Fibroblast of lung (primary cell): ENCODE measurements at regions not wholly inside any gene's neighbourhood (a gene's known extent, or its start where the extent isn't known, plus 50 kb on each side); places are given as distances from the start of the nearest gene placed in this dataset.

ENCODE experiments used
- DNase-seq, 2 donors: peaks; one replicate each; pipeline versions ENCODE4 v3.0.0 to v3.0.0-alpha.2; 2010; ENCODE audit warnings: low read depth in 2 of 2
- H2AFZ ChIP-seq: 2 replicates; pipeline ENCODE4 v1.5.1; 2012; ENCODE audit warnings: low read length, control low read depth, inconsistent platforms
- H3K27ac ChIP-seq: 2 replicates; pipeline ENCODE4 v1.5.1; 2011; ENCODE audit warnings: low read length, control low read depth; ENCODE audit not compliant: insufficient read depth
- H3K27me3 ChIP-seq: 2 replicates; pipeline ENCODE4 v1.5.1; 2011; ENCODE audit warnings: mild to moderate bottlenecking, low read length; ENCODE audit not compliant: control insufficient read depth, insufficient read depth
- H3K36me3 ChIP-seq: 2 replicates; pipeline ENCODE4 v1.5.1; 2011; ENCODE audit warnings: low read length; ENCODE audit not compliant: control insufficient read depth, insufficient read depth
- H3K4me1 ChIP-seq: 2 replicates; pipeline ENCODE4 v1.5.1; 2011; ENCODE audit warnings: low read length; ENCODE audit not compliant: control insufficient read depth, insufficient read depth; ENCODE audit errors: extremely low read depth
- H3K4me2 ChIP-seq: 2 replicates; pipeline ENCODE4 v1.5.1; 2011; ENCODE audit warnings: low read length, control low read depth; ENCODE audit not compliant: insufficient read depth; ENCODE audit errors: extremely low read depth
- H3K4me3 ChIP-seq, 4 experiments: fragments of 200-600 bp in 1 of 4; sonication (generic) in 1 of 4; replicated peaks in 1 of 4; 2 replicates each; pipeline ENCODE4 v1.5.1; 2011 to 2016; ENCODE audit warnings: low read length in 4 of 4, low read depth in 3 of 4, mild to moderate bottlenecking in 3 of 4, control low read depth in 2 of 4, inconsistent platforms in 1 of 4, mixed read lengths in 1 of 4; ENCODE audit not compliant: insufficient read depth in 1 of 4; ENCODE audit errors: control extremely low read depth in 1 of 4
- H3K79me2 ChIP-seq: 2 replicates; pipeline ENCODE4 v1.5.1; 2012; ENCODE audit warnings: mild to moderate bottlenecking, low read length, inconsistent platforms; ENCODE audit not compliant: control insufficient read depth, insufficient read depth
- H3K9ac ChIP-seq: 2 replicates; pipeline ENCODE4 v1.5.1; 2011; ENCODE audit warnings: mild to moderate bottlenecking, low read length, control low read depth; ENCODE audit not compliant: insufficient read depth
- H3K9me3 ChIP-seq: 2 replicates; pipeline ENCODE4 v1.5.1; 2012; ENCODE audit warnings: low read depth, low read length; ENCODE audit not compliant: control insufficient read depth, insufficient read depth
- H4K20me1 ChIP-seq: 2 replicates; pipeline ENCODE4 v1.5.1; 2011; ENCODE audit warnings: low read length; ENCODE audit not compliant: control insufficient read depth, insufficient read depth; ENCODE audit errors: extremely low read depth
- EZH2 ChIP-seq: IDR thresholded peaks from 2 replicates; pipeline ENCODE4 v1.5.1; 2012; ENCODE audit warnings: low read length, control low read depth, mild to moderate bottlenecking; ENCODE audit errors: missing control alignments
- TF ChIP-seq, protein P1 (sequence below), 2 donors: IDR thresholded peaks in 1 of 2; conservative IDR thresholded peaks in 1 of 2; 1 replicate in 1 of 2; 2 replicates in 1 of 2; pipeline ENCODE4 v1.5.1; 2011 to 2012; ENCODE audit warnings: low read length in 2 of 2, control low read depth in 1 of 2, inconsistent platforms in 1 of 2, low read depth in 1 of 2, mild to moderate bottlenecking in 1 of 2

DNA sequence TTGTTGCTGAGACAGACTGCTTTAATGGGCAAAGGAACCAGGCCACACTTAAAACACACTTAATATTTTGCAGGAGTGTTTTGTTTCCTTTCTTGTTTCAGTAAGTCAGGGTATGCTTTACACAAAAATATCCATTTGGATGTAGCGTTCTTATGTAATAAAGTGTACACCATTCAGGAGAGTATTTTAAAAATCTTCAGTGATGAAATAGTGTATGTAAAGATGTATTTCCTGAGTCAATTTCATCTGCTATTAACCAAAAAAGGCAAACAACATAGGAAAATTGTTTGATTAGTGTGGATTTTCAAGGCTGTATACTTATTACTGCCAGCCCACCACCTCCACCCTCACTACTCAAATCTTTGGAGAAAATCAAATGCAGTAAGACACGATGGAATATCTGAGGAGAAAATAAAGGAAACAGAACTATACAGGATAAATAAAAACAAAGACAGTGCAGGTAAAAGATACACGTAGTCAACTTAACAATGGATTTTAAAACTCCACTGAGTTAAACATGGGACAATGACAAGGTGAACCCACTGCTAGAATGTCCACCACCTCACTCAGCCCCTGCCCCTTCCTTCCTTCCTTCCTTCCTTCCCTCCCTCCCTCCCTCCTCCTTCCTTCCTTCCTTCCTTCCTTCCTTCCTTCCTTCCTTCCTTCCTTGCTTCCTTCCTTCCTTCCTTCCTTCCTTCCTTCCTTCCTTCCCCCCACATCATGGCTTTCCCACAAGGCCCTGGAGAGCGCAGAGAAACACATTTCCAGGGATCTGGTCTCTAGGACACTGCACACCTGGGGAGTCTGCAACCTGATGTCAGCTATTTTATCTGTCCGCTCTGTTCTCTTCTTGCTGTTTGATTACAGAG lies 360.3 kb downstream of the IRS2 start:
- H3K4me3 ChIP-seq = no peak overlapping the region
- TF ChIP-seq, protein P1, sequence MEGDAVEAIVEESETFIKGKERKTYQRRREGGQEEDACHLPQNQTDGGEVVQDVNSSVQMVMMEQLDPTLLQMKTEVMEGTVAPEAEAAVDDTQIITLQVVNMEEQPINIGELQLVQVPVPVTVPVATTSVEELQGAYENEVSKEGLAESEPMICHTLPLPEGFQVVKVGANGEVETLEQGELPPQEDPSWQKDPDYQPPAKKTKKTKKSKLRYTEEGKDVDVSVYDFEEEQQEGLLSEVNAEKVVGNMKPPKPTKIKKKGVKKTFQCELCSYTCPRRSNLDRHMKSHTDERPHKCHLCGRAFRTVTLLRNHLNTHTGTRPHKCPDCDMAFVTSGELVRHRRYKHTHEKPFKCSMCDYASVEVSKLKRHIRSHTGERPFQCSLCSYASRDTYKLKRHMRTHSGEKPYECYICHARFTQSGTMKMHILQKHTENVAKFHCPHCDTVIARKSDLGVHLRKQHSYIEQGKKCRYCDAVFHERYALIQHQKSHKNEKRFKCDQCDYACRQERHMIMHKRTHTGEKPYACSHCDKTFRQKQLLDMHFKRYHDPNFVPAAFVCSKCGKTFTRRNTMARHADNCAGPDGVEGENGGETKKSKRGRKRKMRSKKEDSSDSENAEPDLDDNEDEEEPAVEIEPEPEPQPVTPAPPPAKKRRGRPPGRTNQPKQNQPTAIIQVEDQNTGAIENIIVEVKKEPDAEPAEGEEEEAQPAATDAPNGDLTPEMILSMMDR (conservative IDR thresholded peaks at IDR 0.05 in 1 of 2, IDR thresholded peaks at IDR 0.05 in 1 of 2; ENCODE audit: low read depth in 1 of 2, low read length in 2 of 2) = no peak
- TF ChIP-seq EZH2 = no peak
- no peak overlapping the region for H2AFZ ChIP-seq
- no peaks in the 10 kb centered on the region for H3K79me2 ChIP-seq
- no peak overlapping the region for H3K4me2 ChIP-seq
- no peaks in the 10 kb centered on the region for H3K9me3 ChIP-seq
- H3K4me1 ChIP-seq = no peaks in the 10 kb centered on the region
- no peak overlapping the region for H3K27ac ChIP-seq
- no peaks in the 10 kb centered on the region for H3K36me3 ChIP-seq
- no peak for DNase-seq
- no peaks in the 10 kb centered on the region for H4K20me1 ChIP-seq
- no peaks in the 10 kb centered on the region for H3K27me3 ChIP-seq
- no peak overlapping the region for H3K9ac ChIP-seq

DNA sequence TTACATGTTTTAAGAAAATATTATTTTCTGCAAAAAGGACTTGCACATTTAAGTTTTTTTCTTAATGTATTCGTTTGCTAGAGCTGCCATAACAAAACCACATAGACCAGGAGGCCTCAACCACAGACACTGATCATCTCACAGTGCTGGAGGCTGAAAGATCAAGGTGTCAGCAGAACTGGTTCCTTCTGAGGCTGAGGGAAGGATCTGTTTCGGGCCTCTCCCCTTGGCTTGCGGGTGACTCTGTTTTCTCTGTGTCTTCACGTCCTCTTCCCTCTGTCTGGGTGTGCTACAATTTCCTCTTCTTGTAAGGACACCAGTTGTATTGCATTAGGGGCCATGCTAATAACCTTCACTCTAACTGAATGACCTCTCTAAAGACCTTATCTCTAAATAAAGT lies 364.2 kb downstream of the IRS2 start:
- Histone ChIP-seq H2AFZ (no peak overlapping the region), H3K4me2 (no peak overlapping the region), H3K36me3 (no peaks in the 10 kb centered on the region), H4K20me1 (no peaks in the 10 kb centered on the region), H3K9me3 (no peaks in the 10 kb centered on the region), H3K4me3 (no peak overlapping the region), H3K4me1 (no peaks in the 10 kb centered on the region), H3K27ac (no peak overlapping the region), H3K9ac (no peak overlapping the region), H3K27me3 (no peaks in the 10 kb centered on the region), H3K79me2 (no peaks in the 10 kb centered on the region)
- no peak for TF ChIP-seq EZH2
- TF ChIP-seq, protein P1 (conservative IDR thresholded peaks at IDR 0.05 in 1 of 2, IDR thresholded peaks at IDR 0.05 in 1 of 2; ENCODE audit: low read depth in 1 of 2, low read length in 2 of 2) = no peak
- no peak for DNase-seq

- TF ChIP-seq EZH2 = no peak
- TF ChIP-seq, protein P1 (conservative IDR thresholded peaks at IDR 0.05 in 1 of 2, IDR thresholded peaks at IDR 0.05 in 1 of 2; ENCODE audit: low read depth in 1 of 2, low read length in 2 of 2) = no peak
- Histone ChIP-seq H3K4me1 (no peaks in the 10 kb centered on the region), H3K4me2 (no peak overlapping the region), H3K27me3 (no peaks in the 10 kb centered on the region), H3K36me3 (no peaks in the 10 kb centered on the region), H3K27ac (no peak overlapping the region), H4K20me1 (no peaks in the 10 kb centered on the region), H2AFZ (no peak overlapping the region), H3K9ac (no peak overlapping the region), H3K4me3 (no peak overlapping the region), H3K79me2 (no peaks in the 10 kb centered on the region), H3K9me3 (no peaks in the 10 kb centered on the region)
- no peak for DNase-seq
These were observed 366.5 kb downstream of the IRS2 start for GRCh38 chr13:109419896-109420295.
